HFF-Myc (cell line): ENCODE measurements at regions not wholly inside any gene's neighbourhood (a gene's known extent, or its start where the extent isn't known, plus 50 kb on each side); places are given as distances from the start of the nearest gene placed in this dataset.

ENCODE experiments used
- DNase-seq: peaks from one replicate; pipeline ENCODE4 v3.0.0-alpha.2; 2011; ENCODE audit warnings: low read depth; ENCODE audit errors: extremely low read depth
- H3K4me3 ChIP-seq: replicated peaks from 2 replicates; pipeline ENCODE4 v1.5.1; 2011; ENCODE audit warnings: low read depth, mild to moderate bottlenecking, control low read depth, low read length
- TF ChIP-seq, protein P1 (sequence below): IDR thresholded peaks from 2 replicates; pipeline ENCODE4 v1.5.1; 2012; ENCODE audit warnings: mild to moderate bottlenecking, low read depth, low read length, control low read depth; ENCODE audit errors: missing control alignments

DNA sequence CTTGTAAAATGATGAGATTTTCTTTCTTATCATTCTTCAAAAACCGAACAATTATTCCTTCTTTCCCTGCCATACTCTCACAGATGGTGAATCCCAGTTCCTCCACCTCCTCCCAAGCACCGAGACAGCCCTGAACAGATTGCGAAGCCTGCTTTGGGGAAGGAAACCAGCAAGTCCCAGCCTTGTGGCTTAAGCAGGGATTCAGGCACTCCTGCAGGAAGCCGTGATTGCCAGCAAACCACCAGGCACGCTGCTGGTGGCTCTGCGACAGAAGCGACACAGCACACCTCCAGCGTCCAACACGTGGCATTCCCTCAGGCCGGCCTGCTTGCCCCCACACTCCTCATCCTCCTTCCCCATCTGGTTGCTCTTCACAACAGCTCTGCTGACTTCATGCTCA lies 237.7 kb downstream of the GXYLT1 start:
- DNase-seq = no peak
- H3K4me3 ChIP-seq = no peak overlapping the region
- TF ChIP-seq, protein P1, sequence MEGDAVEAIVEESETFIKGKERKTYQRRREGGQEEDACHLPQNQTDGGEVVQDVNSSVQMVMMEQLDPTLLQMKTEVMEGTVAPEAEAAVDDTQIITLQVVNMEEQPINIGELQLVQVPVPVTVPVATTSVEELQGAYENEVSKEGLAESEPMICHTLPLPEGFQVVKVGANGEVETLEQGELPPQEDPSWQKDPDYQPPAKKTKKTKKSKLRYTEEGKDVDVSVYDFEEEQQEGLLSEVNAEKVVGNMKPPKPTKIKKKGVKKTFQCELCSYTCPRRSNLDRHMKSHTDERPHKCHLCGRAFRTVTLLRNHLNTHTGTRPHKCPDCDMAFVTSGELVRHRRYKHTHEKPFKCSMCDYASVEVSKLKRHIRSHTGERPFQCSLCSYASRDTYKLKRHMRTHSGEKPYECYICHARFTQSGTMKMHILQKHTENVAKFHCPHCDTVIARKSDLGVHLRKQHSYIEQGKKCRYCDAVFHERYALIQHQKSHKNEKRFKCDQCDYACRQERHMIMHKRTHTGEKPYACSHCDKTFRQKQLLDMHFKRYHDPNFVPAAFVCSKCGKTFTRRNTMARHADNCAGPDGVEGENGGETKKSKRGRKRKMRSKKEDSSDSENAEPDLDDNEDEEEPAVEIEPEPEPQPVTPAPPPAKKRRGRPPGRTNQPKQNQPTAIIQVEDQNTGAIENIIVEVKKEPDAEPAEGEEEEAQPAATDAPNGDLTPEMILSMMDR = no peak

DNA sequence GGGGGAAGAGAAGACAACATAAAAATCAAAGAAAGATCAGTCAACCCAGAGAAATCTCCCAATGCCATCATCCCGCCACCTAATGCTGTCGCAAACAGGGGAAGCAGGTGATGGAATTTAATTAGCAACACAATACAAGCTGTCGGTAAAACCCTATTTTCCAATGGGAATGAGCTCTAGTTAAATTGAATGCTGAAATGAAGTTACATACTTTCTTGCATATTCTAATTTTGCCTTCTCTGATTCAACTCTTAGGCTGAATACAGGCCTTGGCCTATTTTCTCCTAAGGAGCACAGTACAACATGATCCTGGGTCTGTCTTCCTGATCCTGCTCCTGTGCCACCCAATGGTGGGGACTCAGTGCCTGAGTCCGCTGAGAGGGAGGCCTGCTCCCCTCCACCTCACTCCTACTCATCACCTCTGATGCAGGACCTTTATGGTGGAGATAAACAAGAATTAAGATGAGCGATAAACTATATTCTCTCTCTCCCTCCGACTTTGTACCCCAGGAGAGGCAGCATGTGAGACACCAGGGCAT lies 238.8 kb downstream of the GXYLT1 start:
- no peak for DNase-seq
- TF ChIP-seq, protein P1 = no peak
- H3K4me3 ChIP-seq = no peak overlapping the region

DNA sequence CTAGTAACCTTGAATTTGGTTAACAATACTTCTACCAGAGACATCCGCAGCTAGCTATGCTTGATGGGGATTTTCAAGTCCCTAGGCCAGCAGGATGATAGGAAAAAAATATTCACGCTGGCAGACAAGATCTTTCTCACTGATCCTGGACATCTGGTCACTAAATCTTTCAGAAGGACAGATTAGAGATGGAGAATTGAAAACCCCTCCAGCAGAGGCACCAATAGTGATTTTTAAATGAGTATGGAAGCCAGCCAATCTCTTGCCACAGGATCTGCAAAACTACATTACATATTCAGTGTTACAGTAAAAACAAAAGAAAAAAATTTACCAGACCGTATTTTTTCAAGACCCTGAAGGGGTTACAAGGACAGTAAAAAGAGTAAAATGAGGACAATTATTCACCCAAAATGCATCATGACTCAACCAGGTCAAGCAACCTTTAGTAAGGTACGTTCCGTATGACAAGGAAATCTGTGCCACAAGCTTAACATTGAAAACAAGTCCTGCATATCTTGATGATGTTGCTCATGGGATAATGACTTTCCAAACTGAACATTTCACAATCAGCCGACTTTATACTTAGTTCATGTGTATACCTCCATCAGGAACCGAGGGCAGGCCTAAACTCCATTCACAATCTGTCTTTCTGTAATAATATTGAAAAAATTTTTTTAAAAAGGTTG lies 239.5 kb downstream of the GXYLT1 start:
- TF ChIP-seq, protein P1 = no peak
- DNase-seq = no peak
- no peak overlapping the region for H3K4me3 ChIP-seq

DNA sequence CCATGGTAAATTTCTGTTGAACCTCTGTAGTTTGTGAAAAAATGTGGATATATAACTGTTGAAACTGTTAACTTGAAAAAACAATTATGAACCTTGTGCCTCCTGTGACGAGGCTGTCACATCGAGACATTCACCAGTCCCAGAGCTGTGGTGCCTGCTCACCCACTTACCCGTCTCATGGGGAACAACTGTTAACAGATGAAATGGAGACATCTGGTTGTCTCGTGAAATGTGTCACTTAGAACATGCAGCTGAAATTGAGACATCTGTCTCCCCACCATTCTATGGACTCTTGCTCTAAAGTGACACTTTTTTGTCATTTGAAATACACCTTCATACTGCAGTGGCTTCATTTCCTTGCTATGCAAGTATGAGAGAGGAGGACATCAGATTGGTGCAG lies 240.6 kb downstream of the GXYLT1 start:
- TF ChIP-seq, protein P1 = no peak
- H3K4me3 ChIP-seq = no peak overlapping the region
- DNase-seq = no peak

DNA sequence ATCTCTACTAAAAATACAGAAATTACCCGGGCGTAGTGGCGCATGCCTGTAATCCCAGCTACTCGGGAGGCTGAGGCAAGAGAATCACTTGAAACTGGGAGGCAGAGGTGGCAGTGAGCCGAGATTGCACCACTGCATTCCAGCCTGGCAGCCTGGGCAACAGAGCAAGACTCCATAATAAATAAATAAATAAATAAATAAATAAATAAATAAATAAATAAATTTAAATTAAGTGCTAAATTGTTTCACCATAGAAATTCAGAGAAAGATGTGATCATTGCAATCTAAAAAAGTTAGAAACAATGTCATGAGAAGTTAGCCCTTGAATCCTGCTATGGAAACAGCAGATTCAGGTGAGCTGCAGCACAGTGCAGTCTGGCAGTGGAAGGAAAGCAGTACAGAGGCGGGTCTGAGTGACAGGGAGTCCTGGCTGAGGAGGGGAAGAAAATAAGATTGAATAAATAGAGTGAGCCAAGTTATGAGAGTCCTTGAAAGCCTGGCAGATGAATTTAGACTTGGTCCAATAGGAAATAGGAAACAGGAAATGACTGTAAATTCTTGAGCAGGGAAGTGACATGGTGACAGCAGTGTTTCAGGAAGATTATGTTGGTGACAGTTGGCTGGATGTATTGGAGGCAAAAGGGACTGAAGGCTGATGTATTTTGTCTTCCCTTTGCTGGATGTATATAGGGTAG lies 241.5 kb downstream of the GXYLT1 start:
- TF ChIP-seq, protein P1 = no peak
- H3K4me3 ChIP-seq = no peak overlapping the region
- no peak for DNase-seq

DNA sequence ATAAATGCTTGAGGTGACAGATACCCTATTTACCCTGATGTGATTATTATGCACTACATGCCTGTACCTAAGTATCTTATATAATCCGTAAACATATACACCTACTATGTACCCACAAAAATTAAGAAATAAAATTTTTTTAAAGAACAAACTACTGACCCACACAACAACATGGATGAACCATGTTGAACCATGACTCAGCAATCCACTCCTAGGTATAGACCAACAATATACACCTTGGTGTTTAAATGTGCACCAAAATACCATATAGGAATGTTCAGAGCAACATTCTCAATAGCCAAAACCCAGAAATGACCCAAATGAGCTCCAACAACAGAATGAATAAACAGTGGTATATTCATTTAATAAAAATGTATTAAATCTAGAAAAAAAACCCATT lies 245.1 kb downstream of the GXYLT1 start:
- TF ChIP-seq, protein P1 = no peak
- no peak overlapping the region for H3K4me3 ChIP-seq
- DNase-seq = no peak
